ENCODE measurements at regions not wholly inside any gene's neighbourhood (a gene's known extent, or its start where the extent isn't known, plus 50 kb on each side); places are given as distances from the start of the nearest gene placed in this dataset.

GRCh38 chr7:12456506-12456905, 52.8 kb upstream of the VWDE start:
- Mint-ChIP-seq H3K4me3 (ENCODE audit: unreplicated experiment) (no peak overlapping the region), H3K36me3 (ENCODE audit: unreplicated experiment) (peaks cover 3% of the 10 kb centered on the region), H3K9me3 (ENCODE audit: unreplicated experiment) (no peaks in the 10 kb centered on the region), H3K27me3 (ENCODE audit: unreplicated experiment) (no peaks in the 10 kb centered on the region), H3K27ac (ENCODE audit: unreplicated experiment) (no peak overlapping the region), H3K4me1 (ENCODE audit: low read depth, unreplicated experiment) (peaks cover 1% of the 10 kb centered on the region)
- TF ChIP-seq, protein P1, sequence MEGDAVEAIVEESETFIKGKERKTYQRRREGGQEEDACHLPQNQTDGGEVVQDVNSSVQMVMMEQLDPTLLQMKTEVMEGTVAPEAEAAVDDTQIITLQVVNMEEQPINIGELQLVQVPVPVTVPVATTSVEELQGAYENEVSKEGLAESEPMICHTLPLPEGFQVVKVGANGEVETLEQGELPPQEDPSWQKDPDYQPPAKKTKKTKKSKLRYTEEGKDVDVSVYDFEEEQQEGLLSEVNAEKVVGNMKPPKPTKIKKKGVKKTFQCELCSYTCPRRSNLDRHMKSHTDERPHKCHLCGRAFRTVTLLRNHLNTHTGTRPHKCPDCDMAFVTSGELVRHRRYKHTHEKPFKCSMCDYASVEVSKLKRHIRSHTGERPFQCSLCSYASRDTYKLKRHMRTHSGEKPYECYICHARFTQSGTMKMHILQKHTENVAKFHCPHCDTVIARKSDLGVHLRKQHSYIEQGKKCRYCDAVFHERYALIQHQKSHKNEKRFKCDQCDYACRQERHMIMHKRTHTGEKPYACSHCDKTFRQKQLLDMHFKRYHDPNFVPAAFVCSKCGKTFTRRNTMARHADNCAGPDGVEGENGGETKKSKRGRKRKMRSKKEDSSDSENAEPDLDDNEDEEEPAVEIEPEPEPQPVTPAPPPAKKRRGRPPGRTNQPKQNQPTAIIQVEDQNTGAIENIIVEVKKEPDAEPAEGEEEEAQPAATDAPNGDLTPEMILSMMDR (IDR thresholded peaks at IDR 0.05; ENCODE audit: partially characterized antibody, unreplicated experiment), result no peak
- no peak for DNase-seq

GRCh38 chr7:12458520-12459131, 55.0 kb upstream of the VWDE start:
- no peaks in the 10 kb centered on the region for H3K9me3 Mint-ChIP-seq (ENCODE audit: unreplicated experiment)
- H3K27me3 Mint-ChIP-seq (ENCODE audit: unreplicated experiment), result no peaks in the 10 kb centered on the region
- no peak overlapping the region for H3K27ac Mint-ChIP-seq (ENCODE audit: unreplicated experiment)
- no peaks in the 10 kb centered on the region for H3K36me3 Mint-ChIP-seq (ENCODE audit: unreplicated experiment)
- H3K4me3 Mint-ChIP-seq (ENCODE audit: unreplicated experiment), result no peak overlapping the region
- TF ChIP-seq, protein P1 (IDR thresholded peaks at IDR 0.05; ENCODE audit: partially characterized antibody, unreplicated experiment), result peak; percentile 85
- H3K4me1 Mint-ChIP-seq (ENCODE audit: low read depth, unreplicated experiment), result peaks cover 1% of the 10 kb centered on the region
- no peak for DNase-seq

DNA sequence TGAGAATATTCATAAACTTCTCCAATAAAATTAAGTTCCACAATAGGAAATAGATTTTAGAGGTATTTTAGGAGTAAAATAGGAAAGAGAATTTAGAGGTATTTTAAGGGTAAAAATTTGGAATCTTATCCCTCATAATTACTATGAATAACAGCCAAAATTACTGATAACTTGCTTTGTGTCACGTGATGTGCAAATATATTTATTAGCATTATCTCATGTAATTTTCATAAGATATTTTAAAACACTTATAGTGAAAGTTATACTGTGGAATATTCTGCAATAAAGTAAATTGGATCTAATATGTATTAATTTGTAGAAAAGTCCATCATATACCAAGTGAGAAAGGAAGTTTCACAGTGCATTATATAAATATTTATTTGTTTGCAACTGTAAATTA, 64.2 kb upstream of the VWDE start:
- Mint-ChIP-seq H3K27me3 (ENCODE audit: unreplicated experiment) (no peaks in the 10 kb centered on the region), H3K9me3 (ENCODE audit: unreplicated experiment) (no peaks in the 10 kb centered on the region)
- TF ChIP-seq, protein P1 (IDR thresholded peaks at IDR 0.05; ENCODE audit: partially characterized antibody, unreplicated experiment), result no peak

GRCh38 chr7:12469568-12469967, 65.9 kb upstream of the VWDE start:
- TF ChIP-seq, protein P1 (IDR thresholded peaks at IDR 0.05; ENCODE audit: partially characterized antibody, unreplicated experiment), result no peak
- no peak for DNase-seq
- Mint-ChIP-seq H3K27me3 (ENCODE audit: unreplicated experiment) (no peaks in the 10 kb centered on the region), H3K4me3 (ENCODE audit: unreplicated experiment) (no peak overlapping the region), H3K36me3 (ENCODE audit: unreplicated experiment) (no peaks in the 10 kb centered on the region), H3K27ac (ENCODE audit: unreplicated experiment) (no peak overlapping the region), H3K9me3 (ENCODE audit: unreplicated experiment) (no peaks in the 10 kb centered on the region), H3K4me1 (ENCODE audit: low read depth, unreplicated experiment) (no peaks in the 10 kb centered on the region)

More for the DNA sequence above, 64.2 kb upstream of the VWDE start:
- no peak overlapping the region for H3K4me3 Mint-ChIP-seq (ENCODE audit: unreplicated experiment)
- no peak overlapping the region for H3K27ac Mint-ChIP-seq (ENCODE audit: unreplicated experiment)
- no peaks in the 10 kb centered on the region for H3K36me3 Mint-ChIP-seq (ENCODE audit: unreplicated experiment)
- no peaks in the 10 kb centered on the region for H3K4me1 Mint-ChIP-seq (ENCODE audit: low read depth, unreplicated experiment)
- DNase-seq, result no peak

DNA sequence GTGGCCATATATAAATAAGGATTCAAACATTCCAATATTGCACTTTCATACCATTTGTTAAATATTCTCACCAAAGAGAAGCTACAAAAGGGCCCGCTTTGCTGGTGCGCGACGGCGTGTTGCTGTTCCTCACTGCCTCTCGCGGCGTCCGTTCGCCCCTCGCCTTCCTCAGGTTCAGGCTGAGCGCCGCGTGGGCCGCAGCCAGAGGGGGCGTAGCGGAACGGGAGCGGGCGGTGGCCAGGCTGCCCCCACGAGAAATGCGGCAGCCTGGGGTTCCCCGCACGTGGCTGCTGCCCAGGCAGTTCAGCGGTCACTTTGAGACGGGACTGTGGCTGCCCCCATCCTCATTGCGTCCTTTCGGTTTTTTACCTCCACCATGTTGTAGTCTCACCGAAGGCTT, 67.3 kb upstream of the VWDE start:
- no peaks in the 10 kb centered on the region for H3K27me3 Mint-ChIP-seq (ENCODE audit: unreplicated experiment)

More for the DNA sequence above, 67.3 kb upstream of the VWDE start:
- Mint-ChIP-seq H3K4me3 (ENCODE audit: unreplicated experiment) (no peak overlapping the region), H3K4me1 (ENCODE audit: low read depth, unreplicated experiment) (no peaks in the 10 kb centered on the region), H3K36me3 (ENCODE audit: unreplicated experiment) (no peaks in the 10 kb centered on the region), H3K27ac (ENCODE audit: unreplicated experiment) (no peak overlapping the region), H3K9me3 (ENCODE audit: unreplicated experiment) (no peaks in the 10 kb centered on the region)
- DNase-seq, result no peak
- TF ChIP-seq, protein P1 (IDR thresholded peaks at IDR 0.05; ENCODE audit: partially characterized antibody, unreplicated experiment), result no peak
